HG03097 (cell line): ENCODE measurements at regions not wholly inside any gene's neighbourhood (a gene's known extent, or its start where the extent isn't known, plus 50 kb on each side); places are given as distances from the start of the nearest gene placed in this dataset.

Source experiments
- ATAC-seq: cut with Tn5 transposase; IDR thresholded peaks from one replicate; pipeline ENCODE4 v1.9.1; 2021; ENCODE audit not compliant: unreplicated experiment, low FRiP score

DNA sequence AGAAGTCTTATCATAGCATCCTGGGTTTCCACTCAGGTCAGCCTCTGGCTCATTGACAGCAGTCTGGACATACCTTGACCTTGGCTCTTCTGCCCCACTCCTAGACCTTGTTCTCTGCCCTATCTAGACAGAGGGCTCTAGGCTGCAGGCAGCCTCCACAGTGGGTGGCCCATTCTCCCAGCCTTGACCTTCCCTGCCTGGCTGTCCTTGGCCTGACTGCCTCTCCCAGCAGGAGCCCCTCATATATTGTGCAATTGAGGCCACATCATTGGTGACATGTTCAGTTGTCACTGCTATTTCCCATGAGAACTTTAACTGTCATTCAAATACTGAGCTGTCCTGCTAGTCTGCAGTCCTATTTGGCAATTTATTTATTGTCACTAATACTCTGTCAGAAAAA, 503.4 kb downstream of the PLXNA4 start:
- ATAC-seq: no peak

DNA sequence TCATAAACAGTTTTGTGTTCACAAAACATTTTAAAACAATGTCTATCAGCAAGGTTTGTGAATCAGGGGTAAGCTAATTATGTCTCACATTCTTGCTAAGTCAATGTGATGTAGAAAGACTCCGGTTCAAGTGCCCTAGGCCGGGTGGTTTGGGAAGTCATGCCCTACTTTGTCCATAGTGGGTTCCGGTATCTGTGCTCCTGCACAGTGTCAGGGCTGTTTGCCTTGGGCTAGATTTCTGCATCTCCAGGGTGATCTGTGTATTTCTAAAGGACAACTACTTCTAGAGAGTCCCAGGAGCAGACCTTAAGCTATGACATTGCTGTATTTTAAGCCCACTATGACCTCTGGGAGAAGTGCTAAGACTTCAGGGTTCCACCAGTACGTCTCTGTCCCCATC, 504.1 kb downstream of the PLXNA4 start:
- ATAC-seq: no peak

GRCh38 chr7:132069306-132069705, 507.0 kb downstream of the PLXNA4 start:
- no peak for ATAC-seq

DNA sequence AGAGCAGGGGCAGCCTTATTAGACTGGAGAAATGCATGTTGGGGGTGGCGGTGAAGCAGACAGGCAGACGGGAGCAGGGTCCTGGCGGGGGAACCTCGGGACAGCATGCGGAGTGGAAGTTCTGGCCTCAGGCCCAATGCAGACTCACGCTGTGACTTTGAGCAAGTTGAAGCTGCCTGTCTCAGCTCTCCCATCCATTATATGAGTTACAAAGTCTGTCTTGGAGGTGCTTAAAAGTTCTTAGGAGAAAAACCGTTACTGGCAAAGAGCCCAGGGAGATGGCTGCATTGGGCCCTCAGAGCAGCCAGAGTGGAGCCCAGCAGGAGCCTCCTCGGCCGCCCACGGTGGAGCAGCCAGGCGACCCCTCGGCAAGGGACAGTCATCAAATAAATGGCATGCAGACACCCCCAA, 509.5 kb downstream of the PLXNA4 start:
- ATAC-seq: no peak

DNA sequence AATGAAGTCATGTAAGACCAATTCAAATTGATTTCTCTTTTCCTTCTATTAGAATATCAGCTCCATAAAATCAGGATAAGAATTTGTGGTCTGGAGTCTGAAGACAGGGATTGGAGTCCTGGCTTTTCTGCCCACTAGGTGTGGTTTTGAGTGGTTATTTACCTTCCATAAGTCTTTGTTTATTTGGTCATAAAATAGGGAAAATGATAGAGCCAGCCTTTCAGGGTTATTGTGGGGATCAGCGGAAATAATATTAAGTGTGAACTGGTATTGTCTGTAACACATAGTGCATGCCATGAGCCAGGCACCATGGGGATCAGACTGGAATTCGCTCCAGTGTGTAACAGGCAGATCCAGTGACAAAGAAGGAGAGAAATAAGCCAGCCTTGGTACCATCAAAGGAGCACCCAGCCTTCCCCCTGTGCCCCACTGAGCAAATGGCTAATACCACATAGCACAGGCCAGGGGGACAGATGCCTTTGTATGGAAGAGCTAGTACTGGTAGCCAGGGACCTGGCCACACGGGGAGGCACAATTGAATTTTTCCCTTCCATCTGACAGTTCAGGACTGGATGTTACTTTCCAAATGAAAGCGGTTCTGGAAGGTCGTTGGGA, 509.7 kb upstream of the PODXL start:
- ATAC-seq: no peak

- no peak for ATAC-seq
Observed at GRCh38 chr7:132065193-132065988, 509.0 kb upstream of the PODXL start.

- no peak for ATAC-seq
Observed at GRCh38 chr7:132063800-132064199, 507.4 kb upstream of the PODXL start.

DNA sequence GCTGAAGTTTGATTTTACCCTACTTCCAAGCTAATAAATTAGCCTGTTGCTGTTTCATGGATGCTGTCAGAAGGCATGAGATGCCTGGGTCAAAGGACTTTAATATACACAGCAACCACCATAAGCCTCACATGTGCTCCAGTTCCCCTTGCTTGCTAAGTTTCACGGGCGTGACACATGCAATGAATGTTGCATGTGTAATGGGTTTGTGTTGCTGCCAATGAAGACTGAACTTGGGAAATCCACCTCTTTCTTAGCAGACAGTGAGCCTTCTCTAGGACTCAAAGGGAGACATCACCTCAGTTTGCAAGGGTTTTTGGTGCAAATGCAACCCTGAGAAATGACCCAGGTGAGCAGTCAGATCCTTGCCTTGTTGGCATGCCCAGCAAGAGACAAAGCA, 505.5 kb upstream of the PODXL start:
- no peak for ATAC-seq

DNA sequence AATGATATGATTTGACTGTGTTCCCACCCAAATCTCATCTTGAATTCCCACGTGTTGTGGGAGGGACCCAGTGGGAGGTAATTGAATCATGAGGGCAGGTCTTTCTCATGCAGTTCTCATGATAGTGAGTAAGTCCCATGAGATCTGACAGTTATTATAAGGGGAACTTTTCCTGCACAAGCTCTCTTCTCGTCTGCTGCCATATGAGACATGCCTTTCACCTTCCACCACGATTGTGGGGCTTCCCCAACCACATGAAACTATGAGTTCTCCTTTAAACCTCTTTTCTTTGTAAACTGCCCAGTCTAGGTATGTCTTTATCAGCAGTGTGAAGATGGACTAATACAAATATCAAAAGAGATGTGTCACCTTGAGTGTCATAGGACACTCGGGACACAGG, 502.7 kb upstream of the PODXL start:
- ATAC-seq: no peak

GRCh38 chr7:132055336-132056120, 499.1 kb upstream of the PODXL start:
- ATAC-seq: no peak

- no peak for ATAC-seq
Observed at GRCh38 chr7:132053871-132054270, 497.4 kb upstream of the PODXL start.

DNA sequence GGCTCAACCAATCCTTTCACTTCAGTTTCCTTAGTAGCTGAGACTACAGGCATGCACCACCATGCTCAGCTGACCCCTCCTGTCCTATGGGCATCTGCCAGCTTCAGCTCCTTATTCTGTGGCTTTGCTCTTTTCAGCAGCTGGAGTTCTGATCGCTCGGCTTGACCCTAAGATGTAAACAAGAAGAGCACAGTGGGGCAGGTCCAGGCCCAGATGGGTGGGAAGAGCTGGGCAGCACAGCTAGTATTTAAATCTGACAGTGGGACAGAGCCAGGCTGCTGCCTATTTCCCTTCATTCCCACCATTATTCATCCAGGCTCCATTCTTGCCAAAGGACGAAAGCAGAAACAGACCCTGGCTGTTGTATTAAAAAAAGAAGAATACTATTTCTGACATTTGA, 494.9 kb upstream of the PODXL start:
- ATAC-seq: no peak

- ATAC-seq: no peak
Observed at GRCh38 chr7:132049462-132050304, 493.3 kb upstream of the PODXL start.

GRCh38 chr7:132045481-132045980, 489.1 kb upstream of the PODXL start:
- no peak for ATAC-seq

DNA sequence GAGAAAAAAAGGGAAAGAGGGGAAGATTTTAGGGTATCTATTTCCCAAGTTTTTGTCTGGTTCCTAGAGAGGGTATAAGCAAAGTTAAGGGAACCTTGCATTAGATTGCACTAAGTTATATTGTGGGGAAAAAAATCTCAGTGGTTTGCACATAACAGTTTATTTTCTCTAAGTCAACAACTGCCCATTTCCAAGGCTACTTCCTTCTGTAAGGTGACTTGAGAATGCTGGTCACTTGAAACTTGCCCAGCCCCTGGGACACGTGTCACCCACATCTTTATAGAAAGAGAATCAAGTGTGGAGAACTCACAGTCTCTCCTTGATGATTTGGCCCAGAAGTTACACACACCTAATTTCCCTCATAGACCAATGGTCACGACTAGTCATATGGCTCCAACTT, 488.6 kb upstream of the PODXL start:
- ATAC-seq: no peak

- no peak for ATAC-seq
Observed at GRCh38 chr7:132044247-132044646, 487.8 kb upstream of the PODXL start.

- ATAC-seq: no peak
Observed at GRCh38 chr7:132041108-132041507, 484.7 kb upstream of the PODXL start.

- ATAC-seq: no peak
Observed at GRCh38 chr7:132035517-132036362, 479.3 kb upstream of the PODXL start.

- ATAC-seq: no peak
Observed at GRCh38 chr7:132034748-132035416, 478.5 kb upstream of the PODXL start.
